GM21381 (cell line): ENCODE measurements at regions not wholly inside any gene's neighbourhood (a gene's known extent, or its start where the extent isn't known, plus 50 kb on each side); places are given as distances from the start of the nearest gene placed in this dataset.
"Not testable (repeated sequence)": the region's sequence is repeated elsewhere in the genome, so short reads cannot be mapped to it uniquely, and the experiment has no call there.

ENCODE experiments used
- ATAC-seq: cut with Tn5 transposase; IDR thresholded peaks from one replicate; pipeline ENCODE4 v1.9.1; 2021; ENCODE audit warnings: mild to moderate bottlenecking, moderate library complexity; ENCODE audit not compliant: unreplicated experiment

DNA sequence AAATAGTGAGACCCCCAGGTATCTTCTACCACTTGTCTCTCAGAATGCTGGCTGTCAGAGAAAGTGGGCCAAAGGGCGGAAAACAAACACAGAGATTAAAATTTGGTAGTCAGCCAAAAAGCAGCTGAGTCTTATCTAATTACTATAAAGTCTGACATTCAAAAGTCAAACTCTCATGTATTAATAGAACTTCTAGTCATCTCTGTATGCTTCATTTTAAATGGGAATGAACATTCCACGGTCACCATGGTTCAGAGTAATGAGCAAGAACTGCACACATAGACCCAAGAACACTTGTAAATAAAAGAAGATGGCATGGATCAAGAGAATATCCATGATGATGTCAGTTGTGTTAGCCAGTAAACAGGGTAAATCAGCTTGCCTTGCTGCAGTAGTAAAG lies 1267.0 kb upstream of the CHAC2 start:
- no peak for ATAC-seq

DNA sequence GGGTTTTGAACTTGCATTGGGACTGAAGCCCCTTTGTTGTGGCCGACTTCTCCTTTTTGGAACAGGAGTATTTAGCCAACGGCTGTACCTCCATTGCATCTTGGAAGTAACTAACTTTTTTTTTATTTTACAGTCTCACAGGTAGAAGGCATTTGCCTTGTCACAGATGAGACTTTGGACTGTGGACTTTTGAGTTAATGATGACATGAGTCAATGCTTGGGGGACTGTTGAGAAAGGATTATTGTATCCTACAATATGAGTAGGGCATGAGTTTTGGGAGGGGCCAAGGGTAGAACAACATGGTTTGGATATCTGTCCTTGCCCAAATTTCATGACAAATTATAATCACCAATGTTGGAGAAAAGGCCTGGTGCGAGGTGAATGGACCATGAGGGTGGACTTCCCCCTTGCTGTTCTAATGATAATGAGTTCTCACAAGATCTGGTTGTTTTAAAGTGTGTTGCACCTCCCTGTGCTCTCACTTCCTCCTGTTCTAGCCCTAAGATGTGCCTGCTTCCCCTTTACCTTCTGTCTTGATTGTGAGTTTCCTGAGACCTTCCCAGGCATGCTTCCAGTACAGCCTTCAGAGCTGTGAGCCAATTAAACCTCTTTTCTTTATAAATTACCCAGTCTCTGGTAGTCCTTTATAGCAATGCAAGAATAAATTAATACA lies 1269.4 kb upstream of the CHAC2 start:
- no peak for ATAC-seq

DNA sequence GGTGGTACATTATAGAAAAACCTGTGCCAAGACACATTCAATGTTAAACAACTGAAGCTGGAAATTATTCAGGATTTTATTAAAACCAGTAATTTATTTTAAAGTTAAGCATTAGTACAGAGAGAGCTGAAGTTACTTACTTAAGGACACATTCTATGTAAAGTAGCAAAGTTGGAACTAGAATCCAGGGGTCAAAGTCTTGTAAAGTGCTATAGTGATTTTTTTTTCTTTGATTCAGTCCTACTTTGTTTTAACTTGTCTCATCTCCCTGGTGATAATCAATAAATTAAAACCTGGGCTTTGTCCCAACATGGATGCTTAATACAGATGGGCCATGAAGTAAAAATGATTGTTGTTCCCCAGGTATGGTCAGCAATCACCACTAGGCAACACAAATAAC lies 1271.8 kb upstream of the CHAC2 start:
- no peak for ATAC-seq

- ATAC-seq: no peak
These were observed 1290.4 kb upstream of the CHAC2 start for GRCh38 chr2:52477166-52477565.

GRCh38 chr2:52475590-52475989 lies 1292.0 kb upstream of the CHAC2 start:
- ATAC-seq: no peak

- no peak for ATAC-seq
These were observed 1293.5 kb upstream of the CHAC2 start for GRCh38 chr2:52474091-52474490.

- ATAC-seq: no peak
These were observed 1294.1 kb upstream of the CHAC2 start for GRCh38 chr2:52473526-52473925.

DNA sequence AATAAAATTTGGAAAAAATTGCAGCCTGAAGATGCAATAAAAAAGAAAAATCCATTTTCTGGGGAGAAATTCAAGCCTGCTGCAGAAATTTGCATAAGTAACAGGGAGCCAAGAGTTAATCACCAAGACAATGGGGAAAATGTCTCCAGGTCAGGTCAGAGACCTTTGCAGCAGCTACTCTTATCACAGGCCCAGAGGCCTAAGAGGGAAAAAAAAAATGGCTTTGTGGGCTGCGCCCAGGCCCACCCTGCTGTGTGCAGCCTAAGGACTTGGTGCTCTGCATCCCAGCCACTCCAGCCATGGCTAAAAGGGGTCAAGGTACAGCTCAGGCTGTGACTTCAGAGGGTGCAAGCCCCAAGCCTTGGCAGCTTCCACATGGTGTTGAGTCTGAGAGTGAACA lies 1297.1 kb upstream of the CHAC2 start:
- ATAC-seq: not testable (repeated sequence)

GRCh38 chr2:52467189-52467588 lies 1300.4 kb upstream of the CHAC2 start:
- ATAC-seq: no peak

- ATAC-seq: no peak
These were observed 1302.3 kb upstream of the CHAC2 start for GRCh38 chr2:52465287-52465686.

DNA sequence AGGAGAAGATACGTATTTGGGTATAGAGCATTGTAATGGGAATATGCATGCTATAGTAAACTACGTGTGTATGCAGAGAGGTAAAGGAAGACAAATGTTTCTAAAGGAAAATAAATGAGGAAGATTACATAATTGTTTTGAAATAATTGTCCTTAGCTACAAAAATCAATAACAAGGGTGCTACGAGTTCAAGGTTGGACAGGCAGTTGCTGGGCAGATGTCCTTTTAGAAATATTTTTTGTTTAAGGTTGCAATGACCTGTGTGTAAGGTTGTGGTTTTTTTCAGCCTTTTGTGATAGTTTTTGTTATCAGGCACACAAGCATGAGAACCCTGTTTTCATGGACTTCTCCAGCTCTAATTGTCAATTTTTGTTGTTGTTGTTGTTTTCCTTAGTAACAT lies 1304.1 kb upstream of the CHAC2 start:
- ATAC-seq: no peak

GRCh38 chr2:52456561-52457377 lies 1310.8 kb upstream of the CHAC2 start:
- no peak for ATAC-seq

- no peak for ATAC-seq
These were observed 1312.6 kb upstream of the CHAC2 start for GRCh38 chr2:52454962-52455361.

DNA sequence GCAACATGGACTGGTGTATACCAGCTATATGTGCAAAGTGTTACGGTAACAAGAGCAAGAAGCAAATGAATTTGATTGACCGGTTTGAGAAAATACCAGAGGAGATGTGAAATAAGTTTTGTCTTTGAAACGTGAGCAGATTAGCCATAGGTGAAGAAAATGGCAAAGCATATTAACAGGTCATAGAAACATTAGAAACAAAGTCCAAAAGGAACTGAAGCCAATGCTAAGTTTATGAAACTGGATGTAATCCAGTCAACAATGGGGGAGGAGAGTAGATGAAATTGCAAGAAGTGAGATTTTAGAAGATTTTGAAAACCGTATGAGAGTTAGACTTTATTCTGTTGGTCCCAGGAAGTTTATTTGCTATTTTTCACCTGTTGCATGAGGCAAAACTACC lies 1315.4 kb upstream of the CHAC2 start:
- no peak for ATAC-seq

- no peak for ATAC-seq
These were observed 1321.9 kb upstream of the CHAC2 start for GRCh38 chr2:52445686-52446085.

GRCh38 chr2:52431352-52431760 lies 1336.2 kb upstream of the CHAC2 start:
- ATAC-seq: no peak

DNA sequence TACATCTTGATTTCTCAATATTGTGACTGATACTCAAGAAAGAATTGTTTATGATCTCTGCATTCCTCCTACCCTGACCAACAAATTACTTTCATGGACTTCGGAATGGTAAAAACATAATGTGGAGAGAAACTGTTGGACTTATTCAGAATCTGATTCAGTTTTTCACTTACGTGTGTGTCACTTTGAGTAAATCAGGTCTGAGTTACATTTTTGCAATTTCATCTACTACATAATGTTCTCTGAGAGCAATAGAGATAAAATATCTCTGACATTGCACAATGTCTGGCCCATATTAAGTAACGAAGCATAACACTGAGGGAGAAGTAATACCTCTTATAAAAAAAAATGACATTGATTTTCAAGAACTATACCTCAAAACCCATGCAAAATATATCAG lies 1337.9 kb upstream of the CHAC2 start:
- ATAC-seq: no peak

DNA sequence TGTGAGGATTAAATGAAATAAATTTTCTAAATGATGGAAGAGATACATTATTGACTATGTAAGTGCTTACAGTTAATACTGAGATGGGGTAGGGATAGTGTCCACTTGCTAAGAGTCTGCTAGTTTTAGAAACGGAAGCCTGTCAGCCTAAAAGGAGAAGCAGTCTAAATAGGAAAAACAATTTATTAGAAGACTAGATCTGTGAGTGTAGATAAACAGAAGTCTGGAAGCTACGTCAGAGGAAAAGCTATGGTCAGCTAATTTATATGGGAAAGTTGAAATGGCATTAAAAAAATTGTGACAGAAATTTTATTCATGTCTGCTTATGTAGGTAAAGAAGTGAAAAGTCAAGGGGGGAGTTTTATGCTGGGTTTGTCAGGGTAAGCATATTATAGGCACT lies 1338.4 kb upstream of the CHAC2 start:
- no peak for ATAC-seq

- no peak for ATAC-seq
These were observed 1339.4 kb upstream of the CHAC2 start for GRCh38 chr2:52428224-52428623.

DNA sequence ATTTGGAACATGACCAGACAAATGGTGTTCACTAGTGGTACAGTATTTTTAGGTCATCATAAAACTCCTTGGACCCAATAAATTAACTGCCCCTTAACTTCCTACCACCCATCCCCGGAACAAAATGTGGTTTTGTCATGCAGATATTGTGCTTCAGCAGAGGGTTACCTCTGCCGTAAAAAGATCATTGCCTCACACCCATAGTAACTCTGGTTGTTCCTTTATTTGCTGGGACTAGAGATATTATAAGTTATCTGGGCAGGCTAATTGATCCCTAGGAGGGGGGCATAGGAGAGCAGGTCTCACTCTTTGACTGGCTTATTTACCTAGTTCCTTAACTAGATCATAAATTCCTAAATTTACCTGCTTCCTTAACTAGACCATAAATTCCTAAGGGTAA lies 1343.9 kb upstream of the CHAC2 start:
- no peak for ATAC-seq

GRCh38 chr2:52423111-52423510 lies 1344.5 kb upstream of the CHAC2 start:
- ATAC-seq: no peak

DNA sequence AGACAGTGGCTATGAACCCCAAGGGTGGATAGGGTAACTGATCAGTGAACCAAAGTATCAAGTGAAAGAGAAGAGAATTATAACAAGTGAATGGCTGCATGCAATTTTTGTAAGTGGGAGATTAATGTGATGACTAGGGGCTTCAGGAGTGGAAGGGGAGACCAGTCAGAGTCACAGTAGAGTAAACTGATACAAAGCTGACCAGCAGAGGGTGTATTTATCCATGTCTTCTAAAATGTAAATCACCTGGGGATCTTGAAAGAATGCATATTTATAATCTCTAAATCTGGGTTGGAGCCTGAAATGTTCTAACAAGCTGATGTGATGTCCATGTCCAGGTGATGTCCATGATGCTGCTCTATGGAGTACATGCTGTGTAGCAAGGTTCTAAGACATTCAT lies 1351.3 kb upstream of the CHAC2 start:
- ATAC-seq: no peak
